NB4 (cell line): ENCODE measurements at regions not wholly inside any gene's neighbourhood (a gene's known extent, or its start where the extent isn't known, plus 50 kb on each side); places are given as distances from the start of the nearest gene placed in this dataset.

Experiments
- DNase-seq: peaks from one replicate; pipeline ENCODE4 v3.0.0; 2010; ENCODE audit warnings: low read depth
- H3K4me3 ChIP-seq: one replicate; pipeline ENCODE4 v1.5.1; 2011; ENCODE audit warnings: mild to moderate bottlenecking, low read depth, low read length, moderate library complexity
- CTCF ChIP-seq: IDR thresholded peaks from one replicate; pipeline ENCODE4 v1.5.1; 2012; ENCODE audit warnings: low read depth, low read length
- MAX ChIP-seq: IDR thresholded peaks from 2 replicates; pipeline ENCODE4 v1.6.1; 2011; ENCODE audit warnings: low read depth, low read length
- MYC ChIP-seq: IDR thresholded peaks from 2 replicates; pipeline ENCODE4 v1.6.1; 2011; ENCODE audit warnings: low read depth, low read length
- POLR2A ChIP-seq: IDR thresholded peaks from 2 replicates; pipeline ENCODE4 v1.6.1; 2011; ENCODE audit warnings: mild to moderate bottlenecking; ENCODE audit not compliant: insufficient read length; ENCODE audit errors: extremely low read depth

GRCh38 chr6:87884203-87884602, 163.4 kb upstream of the SPACA1 start:
- no peak for DNase-seq
- no peak overlapping the region for H3K4me3 ChIP-seq

GRCh38 chr6:87881342-87881895, 166.2 kb upstream of the SPACA1 start:
- no peak for TF ChIP-seq POLR2A
- no peak for TF ChIP-seq MAX
- TF ChIP-seq CTCF: no peak
- TF ChIP-seq MYC: no peak
- no peak overlapping the region for H3K4me3 ChIP-seq
- DNase-seq: no peak

More at GRCh38 chr6:87884203-87884602, 163.4 kb upstream of the SPACA1 start:
- TF ChIP-seq POLR2A (no peak), MAX (no peak), CTCF (no peak), MYC (no peak)

- DNase-seq: no peak
- no peak overlapping the region for H3K4me3 ChIP-seq
- TF ChIP-seq CTCF (no peak), MAX (no peak), POLR2A (no peak), MYC (no peak)
These were observed 168.3 kb upstream of the SPACA1 start for GRCh38 chr6:87879132-87879861.

- no peak for DNase-seq
These were observed 171.9 kb upstream of the SPACA1 start for GRCh38 chr6:87875781-87876180.

GRCh38 chr6:87873556-87873955, 171.5 kb upstream of the AKIRIN2 start:
- TF ChIP-seq MYC: no peak
- no peak for TF ChIP-seq POLR2A
- TF ChIP-seq CTCF: no peak
- TF ChIP-seq MAX: no peak
- no peak for DNase-seq

More at GRCh38 chr6:87875781-87876180, 171.9 kb upstream of the SPACA1 start:
- H3K4me3 ChIP-seq: no peak overlapping the region
- no peak for TF ChIP-seq POLR2A
- TF ChIP-seq CTCF: no peak
- TF ChIP-seq MYC: no peak
- no peak for TF ChIP-seq MAX

More at GRCh38 chr6:87873556-87873955, 171.5 kb upstream of the AKIRIN2 start:
- no peak overlapping the region for H3K4me3 ChIP-seq
